ENCODE measurements at regions not wholly inside any gene's neighbourhood (a gene's known extent, or its start where the extent isn't known, plus 50 kb on each side); places are given as distances from the start of the nearest gene placed in this dataset.

DNA sequence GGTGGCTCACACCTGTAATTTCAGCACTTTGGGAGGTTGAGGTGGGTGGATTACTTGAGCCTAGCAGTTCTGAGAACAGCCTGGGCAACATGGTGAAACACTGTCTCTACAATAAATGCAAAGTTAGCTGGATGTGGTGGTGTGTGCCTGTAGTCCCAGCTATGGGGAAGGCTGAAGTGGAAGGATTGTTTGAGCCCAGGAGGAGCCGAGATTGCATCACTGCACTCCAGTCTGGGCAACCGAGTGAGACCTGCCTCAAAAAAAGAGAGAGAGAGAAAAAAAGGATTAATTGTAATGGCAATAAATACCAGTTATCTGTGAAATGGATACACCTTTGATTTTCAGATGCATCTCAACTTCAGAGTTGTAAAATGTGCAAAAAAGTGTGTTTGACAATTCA, 58.8 kb downstream of the SPRY1 start:
- DNase-seq = no peak

DNA sequence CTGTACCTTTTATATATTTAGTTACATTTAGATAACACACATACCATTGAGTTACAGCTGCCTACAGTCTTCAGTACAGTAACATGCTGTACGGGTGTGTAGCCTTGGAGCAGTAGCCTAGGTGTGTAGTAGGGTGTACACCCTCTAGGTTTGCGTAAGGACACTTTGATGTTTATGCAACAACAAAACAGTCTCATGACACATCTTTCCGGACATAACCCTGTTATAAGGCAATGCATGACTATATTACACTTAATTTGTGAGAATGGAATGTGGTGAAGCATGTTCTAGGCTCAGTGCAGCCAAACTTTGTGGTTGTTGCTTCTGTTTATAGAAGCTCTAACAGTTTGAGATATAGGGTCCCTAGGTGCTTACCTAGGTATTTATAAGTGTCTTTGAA, 65.4 kb downstream of the SPRY1 start:
- DNase-seq = no peak

GRCh38 chr4:123463869-123464268, 67.3 kb downstream of the SPRY1 start:
- DNase-seq = no peak

DNA sequence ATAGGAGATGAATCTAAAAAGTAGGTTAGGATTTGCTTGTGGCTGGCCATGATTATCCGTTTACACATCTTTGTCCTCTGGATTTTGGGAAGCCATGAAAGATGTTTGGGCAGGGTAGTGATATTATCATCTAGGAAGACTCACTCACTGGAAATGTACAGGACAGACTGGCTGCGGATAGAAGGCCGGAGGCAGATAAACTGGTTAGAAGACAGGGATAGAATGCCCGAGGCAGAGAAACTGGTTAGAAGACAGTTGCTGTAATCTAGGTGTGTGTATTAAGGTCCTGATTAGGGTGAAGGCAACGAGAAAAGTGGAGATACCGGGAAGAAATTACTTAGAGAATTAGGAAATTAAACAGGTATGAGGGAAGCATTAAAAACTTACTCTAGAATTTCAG, 68.8 kb downstream of the SPRY1 start:
- no peak for DNase-seq

DNA sequence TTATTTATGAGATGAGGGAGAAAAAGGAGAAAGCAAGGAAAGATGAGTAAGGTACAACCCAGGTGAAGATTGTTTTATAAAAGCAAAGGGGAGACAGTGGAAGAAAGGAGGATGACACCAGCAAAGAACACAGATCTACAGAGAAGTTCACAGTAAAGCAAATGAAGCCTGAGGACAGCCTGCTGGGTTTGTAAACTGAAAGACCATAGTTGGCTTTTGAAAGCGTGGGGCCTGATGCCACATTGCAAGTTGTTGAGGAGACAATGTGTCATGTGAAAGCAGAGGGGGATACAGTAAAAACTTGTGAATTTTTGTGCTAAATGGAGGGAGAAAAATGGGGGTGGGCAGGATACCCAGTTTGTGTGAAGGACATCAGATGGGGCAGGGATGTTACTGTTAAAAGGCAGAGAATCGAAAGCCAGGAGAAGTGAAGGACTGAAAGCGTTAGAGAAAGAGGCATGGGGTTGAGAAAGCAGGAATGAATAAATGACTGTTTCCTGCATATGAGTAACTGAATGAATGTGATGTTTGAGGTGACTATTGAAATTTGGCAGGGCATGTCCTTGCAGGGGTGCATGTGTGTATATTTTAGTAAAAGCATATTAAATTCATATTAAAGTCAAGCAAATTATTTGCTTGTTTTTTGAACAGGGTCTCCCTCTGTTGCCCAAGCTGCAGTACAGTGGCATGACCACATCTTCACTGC, 69.6 kb downstream of the SPRY1 start:
- DNase-seq = no peak

GRCh38 chr4:123468479-123469031, 72.0 kb downstream of the SPRY1 start:
- DNase-seq = no peak

- no peak for DNase-seq
These were observed 72.7 kb downstream of the SPRY1 start for GRCh38 chr4:123469245-123469644.

DNA sequence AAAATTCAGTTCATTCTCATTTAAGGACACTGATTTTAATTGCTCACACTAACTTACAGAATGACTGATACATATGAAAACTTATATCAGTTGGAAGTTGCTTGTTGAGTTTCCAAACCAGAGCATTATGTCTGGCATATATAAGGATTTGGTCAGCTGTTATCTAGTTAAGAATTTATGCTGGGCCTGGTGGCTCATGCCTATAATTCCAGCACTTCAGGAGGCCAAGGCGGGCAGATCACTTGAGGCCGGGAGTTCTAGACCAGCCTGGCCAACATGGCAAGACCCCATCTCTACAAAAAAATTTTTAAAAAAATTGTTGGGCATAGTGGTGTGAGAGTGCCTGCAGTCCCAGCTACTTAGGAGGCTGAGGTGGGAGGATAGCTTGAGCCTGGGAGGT, 73.1 kb downstream of the SPRY1 start:
- no peak for DNase-seq

GRCh38 chr4:123470640-123471039, 74.0 kb downstream of the SPRY1 start:
- DNase-seq = peak; percentile 18

DNA sequence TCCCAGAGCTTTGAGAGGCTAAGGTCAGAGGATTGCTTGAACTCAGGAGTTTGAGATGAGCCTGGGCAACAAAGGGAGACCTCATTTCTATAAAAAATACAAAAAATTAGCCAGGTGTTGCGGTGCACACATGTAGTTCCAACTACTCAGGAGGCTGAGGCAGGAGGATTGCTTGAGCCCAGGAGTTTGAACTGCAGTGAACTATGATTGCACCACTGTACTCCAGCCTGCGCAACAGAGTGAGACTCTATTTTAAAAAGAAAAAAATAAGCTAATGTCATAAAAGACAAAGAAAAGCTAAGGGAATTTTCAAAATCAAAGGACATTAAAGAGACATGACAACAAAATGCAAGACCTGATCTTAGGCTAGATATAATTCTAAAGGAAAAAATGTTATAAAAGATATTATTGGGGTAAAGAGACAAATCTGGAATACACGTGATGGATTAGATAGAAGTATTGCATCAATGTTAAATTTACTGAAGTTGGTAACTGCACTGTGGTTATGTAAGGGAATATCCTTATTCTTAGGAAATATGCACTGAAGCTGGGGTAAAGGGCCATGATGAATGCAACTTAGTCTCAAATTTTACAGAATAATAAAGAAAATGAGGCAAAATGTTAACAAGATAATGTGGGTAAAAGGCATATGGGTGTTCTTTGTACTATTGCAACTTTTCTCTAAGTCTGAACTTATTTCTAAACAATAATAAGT, 75.2 kb downstream of the SPRY1 start:
- DNase-seq = no peak

DNA sequence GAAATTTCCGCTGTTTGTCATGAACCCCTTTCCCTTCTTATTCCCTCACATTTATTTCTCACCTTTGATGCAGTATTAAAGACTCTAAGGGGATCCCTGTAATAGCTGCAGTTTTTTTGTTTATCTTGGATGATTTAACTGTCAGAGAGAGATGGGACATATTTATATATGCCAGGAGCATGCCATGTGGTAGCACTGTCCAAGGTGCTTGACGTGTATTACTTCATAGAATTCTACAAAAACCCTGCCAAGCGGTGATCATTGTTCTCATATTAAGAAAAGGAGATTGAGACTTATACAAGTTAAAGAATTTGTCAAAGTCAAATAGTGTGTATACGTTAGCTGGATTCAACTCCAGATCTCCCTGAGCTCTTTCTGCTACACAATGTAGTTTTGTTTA, 78.2 kb downstream of the SPRY1 start:
- DNase-seq = peak; percentile 17

DNA sequence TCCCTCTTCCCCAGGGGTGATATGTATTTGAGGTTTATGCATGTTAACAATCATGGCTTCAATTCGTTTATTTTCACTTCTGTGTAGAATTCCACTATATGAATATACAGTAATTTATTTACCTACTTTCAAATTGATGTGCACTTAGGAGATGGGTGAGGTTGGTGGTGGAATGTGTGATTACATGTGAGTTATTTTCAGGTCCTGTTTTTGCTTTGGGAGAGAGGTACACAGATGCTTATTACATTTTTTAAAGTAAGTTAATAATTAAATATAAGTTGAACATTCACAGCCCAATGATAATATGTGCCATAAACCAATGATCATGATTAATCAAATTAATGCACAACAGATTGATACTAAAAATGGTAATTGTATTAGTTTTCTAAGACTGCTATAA, 79.5 kb downstream of the SPRY1 start:
- no peak for DNase-seq

- DNase-seq = peak; percentile 30
These were observed 81.2 kb downstream of the SPRY1 start for GRCh38 chr4:123477711-123478209.

DNA sequence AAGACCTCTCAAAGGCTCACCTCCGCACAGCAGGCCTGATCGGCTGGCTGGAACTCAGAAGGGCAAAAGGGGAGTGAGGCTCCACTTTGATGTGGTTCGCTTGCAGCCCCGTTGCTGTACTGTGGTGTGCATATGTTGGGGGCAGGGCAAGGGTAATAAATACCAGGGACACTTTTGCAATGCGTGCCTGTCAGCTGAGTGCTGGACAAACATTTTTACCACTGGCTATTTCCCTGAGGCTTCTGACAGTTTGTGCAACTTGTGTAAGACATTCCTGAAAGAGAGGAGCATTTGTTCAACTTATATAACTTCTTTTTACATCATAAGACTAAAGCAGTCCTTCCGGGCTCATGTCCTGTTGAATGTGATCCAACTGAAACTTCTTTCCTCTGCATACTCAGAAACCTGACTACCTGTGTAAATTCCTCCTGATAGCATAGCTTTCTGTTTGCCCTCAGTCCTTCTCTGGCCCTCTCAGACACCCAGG, 82.3 kb downstream of the SPRY1 start:
- DNase-seq = peak; percentile 17

- DNase-seq = no peak
These were observed 83.3 kb downstream of the SPRY1 start for GRCh38 chr4:123479944-123480343.

DNA sequence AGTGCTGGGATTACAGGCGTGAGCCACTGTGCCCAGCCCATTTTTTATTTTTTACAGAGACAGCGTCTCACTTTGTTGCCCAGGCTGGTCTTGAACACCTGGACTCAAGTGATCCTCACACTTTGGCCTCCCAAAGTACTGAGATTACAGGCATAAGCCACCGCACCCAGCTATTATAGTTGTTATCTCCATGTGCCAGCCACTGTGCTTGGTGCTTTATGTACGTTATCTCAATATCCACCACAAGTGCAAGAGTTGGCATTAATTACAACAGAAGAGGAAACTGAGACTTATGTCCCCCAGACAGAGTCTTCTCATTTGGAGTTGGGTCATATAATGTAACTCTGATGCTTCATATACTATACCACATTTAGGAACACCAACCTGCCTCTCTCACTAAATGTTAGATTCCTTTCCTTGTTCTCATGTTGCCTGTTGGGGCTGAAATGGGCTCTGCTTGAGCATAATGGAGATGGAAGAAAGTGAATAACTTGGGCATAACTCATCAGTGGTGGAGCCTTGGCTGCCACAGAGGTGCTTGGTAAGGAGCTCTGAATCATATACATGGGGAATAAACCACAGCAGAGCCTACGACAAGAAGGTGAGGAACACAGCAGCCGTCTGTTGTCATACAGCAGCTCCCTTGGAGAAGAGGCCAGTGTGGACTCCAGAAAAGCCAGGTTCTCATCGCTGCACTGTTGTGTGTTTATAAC, 84.3 kb downstream of the SPRY1 start:
- no peak for DNase-seq

DNA sequence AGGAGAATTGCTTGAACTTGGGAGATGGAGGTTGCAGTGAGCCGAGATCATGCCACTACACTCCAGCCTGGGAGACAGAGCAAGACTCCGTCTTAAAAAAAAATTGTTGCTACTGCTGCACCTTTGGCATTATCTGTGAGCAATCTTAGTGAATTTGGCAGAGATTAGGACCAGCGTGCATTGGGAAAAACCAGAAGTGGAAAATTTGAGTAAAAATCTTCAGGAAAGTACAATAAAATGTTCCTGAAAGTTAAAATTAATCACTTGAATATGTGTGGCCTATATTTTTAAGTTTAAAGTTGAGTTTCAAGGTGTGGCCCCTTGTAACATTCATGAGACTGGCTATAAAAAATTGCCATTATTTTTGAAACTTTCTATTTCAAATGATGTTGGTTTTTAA, 85.1 kb downstream of the SPRY1 start:
- DNase-seq = peak; percentile 20

- no peak for DNase-seq
These were observed 87.8 kb downstream of the SPRY1 start for GRCh38 chr4:123484291-123484926.

- no peak for DNase-seq
These were observed 89.0 kb downstream of the SPRY1 start for GRCh38 chr4:123485601-123486000.

GRCh38 chr4:123488916-123489315, 92.3 kb downstream of the SPRY1 start:
- no peak for DNase-seq

GRCh38 chr4:123495530-123495929, 98.9 kb downstream of the SPRY1 start:
- DNase-seq = no peak

DNA sequence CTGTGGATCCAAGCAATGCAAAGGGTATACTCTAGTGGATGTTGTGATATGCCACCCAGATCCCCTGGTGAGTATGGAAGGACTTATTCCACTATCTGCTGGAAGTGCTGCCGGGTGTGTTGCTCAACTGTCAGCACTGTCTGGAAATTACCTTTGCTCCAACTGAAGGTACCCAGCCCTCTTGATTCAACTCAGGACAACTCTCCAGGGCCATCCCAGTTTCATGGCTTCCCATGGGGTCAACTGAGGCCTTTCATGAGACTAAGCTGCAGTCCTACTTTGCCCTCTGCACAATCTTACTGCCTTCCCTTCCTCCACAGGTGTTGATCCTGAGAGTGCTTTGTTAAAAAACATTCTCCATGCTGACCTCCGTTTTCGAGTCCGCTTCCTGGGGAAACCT, 99.8 kb downstream of the SPRY1 start:
- DNase-seq = no peak

Measured in tongue (tissue), 1 donor.